GM10248 (cell line): ENCODE measurements at regions not wholly inside any gene's neighbourhood (a gene's known extent, or its start where the extent isn't known, plus 50 kb on each side); places are given as distances from the start of the nearest gene placed in this dataset.

Experiments
- CTCF ChIA-PET: fragments of 300-600 bp; sonication (Branson Sonifier 250); formaldehyde crosslinking; extraction: SDS; loops from one replicate; lab custom pipeline; 2021; ENCODE audit warnings: antibody characterized with exemption; lab: Yijun Ruan, JAX
- POLR2A ChIA-PET: fragments of 350-650 bp; sonication (Branson Sonifier 250); formaldehyde crosslinking; extraction: SDS; loops from one replicate; lab custom pipeline; 2020; ENCODE audit warnings: antibody characterized with exemption; lab: Yijun Ruan, JAX
- DNase-seq: peaks from one replicate; pipeline ENCODE4 v3.0.0; 2012; ENCODE audit errors: extremely low spot score
- TF ChIP-seq, protein P1 (sequence below): IDR thresholded peaks from 2 replicates; pipeline ENCODE4 v1.5.1; 2012; ENCODE audit warnings: mild to moderate bottlenecking, low read depth; ENCODE audit errors: extremely low read depth, missing control alignments, control extremely low read depth

DNA sequence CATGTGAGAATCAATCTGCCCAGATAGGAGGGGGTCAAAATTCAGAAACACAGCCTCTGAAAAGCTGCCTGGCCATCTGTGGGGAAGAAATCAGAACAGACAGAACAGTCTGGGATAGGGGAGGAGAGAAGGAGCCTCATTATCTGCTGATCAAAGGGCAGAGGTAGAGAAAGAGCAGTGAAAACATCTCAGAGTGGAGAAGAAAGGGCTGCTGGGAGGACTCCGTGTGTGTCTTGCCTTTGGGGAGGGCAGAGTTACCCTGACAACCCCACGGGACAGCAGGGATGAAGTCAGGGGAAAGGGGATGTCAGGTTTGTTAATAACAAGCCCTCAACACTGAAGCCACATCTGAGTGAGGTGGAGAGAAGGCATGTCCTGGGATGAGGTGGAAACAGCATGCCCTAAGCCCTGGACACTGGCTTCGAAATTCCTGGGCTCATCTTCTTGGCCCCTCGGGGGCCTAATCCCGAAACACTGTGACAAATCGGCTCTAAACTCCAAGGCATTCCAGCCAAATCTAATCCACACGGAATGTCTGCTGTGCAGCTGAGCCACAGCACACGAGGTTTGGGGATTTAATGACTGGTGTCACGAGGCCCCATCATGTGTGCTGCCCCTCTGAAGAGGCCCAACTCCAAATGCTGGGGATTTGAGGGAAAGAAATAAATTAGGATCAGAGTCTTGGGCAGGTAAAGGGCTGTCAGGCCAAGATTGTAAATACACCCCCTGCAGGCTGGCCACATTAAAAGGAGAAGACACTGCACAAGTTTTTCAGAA, 82.8 kb upstream of the FGFR2 start:
- ChIA-PET POLR2A (no interaction called here), CTCF (no interaction called here)
- TF ChIP-seq, protein P1, sequence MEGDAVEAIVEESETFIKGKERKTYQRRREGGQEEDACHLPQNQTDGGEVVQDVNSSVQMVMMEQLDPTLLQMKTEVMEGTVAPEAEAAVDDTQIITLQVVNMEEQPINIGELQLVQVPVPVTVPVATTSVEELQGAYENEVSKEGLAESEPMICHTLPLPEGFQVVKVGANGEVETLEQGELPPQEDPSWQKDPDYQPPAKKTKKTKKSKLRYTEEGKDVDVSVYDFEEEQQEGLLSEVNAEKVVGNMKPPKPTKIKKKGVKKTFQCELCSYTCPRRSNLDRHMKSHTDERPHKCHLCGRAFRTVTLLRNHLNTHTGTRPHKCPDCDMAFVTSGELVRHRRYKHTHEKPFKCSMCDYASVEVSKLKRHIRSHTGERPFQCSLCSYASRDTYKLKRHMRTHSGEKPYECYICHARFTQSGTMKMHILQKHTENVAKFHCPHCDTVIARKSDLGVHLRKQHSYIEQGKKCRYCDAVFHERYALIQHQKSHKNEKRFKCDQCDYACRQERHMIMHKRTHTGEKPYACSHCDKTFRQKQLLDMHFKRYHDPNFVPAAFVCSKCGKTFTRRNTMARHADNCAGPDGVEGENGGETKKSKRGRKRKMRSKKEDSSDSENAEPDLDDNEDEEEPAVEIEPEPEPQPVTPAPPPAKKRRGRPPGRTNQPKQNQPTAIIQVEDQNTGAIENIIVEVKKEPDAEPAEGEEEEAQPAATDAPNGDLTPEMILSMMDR, result no peak
- no peak for DNase-seq

DNA sequence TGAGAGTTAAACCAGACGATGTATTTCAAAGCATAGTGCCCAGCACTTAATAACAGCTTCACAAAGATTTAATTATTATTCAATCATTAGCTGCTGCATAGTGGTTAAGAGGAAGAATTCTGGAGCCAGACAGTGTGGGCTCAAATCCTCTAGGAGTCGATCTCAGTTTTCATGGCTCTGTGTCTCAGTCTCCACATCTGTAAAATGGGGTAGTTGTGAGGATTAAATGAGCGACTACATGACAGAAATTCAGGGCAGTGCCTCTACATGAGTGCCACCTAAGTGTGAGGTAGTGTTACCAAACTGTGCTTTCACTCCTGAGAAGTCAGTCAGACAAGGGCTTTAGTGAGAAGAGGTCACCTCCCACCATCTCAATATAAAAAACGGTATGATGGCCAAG, 81.7 kb upstream of the FGFR2 start:
- ChIA-PET CTCF (no interaction called here), POLR2A (no interaction called here)
- TF ChIP-seq, protein P1, result no peak
- no peak for DNase-seq

DNA sequence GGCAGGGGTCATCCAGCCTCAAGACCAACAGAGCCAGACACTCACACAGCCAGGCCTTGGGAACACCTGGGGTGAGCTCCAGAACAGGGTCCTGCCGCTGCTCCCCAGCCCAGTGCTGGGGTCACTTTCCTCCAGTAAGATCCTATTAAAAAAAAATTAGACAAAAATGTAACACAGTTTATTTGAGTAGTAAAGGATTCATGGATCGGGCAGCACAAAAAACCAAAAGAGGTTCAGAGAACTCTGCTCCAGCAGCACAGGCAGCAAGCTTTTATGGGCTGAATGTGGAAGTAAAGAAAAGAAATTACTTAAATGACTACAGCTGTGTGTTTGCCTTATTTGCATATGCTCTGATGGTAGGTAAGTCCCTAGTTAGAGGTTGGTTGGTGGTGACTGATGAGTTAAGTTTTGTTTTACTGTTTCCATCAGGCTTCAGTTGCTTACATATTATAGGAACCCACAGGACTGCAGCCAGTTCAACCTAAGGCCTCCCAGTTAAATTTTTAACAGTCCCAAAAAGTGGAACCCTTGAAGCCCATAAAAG, 80.5 kb upstream of the FGFR2 start:
- ChIA-PET POLR2A (no interaction called here), CTCF (interaction anchor here (0.7 to 1.3 kb wide), 2 partner anchors 10 to 18 kb away, joined by 4 read pairs; no protein-coding TSS in a partner anchor)
- no peak for DNase-seq
- TF ChIP-seq, protein P1, result no peak

DNA sequence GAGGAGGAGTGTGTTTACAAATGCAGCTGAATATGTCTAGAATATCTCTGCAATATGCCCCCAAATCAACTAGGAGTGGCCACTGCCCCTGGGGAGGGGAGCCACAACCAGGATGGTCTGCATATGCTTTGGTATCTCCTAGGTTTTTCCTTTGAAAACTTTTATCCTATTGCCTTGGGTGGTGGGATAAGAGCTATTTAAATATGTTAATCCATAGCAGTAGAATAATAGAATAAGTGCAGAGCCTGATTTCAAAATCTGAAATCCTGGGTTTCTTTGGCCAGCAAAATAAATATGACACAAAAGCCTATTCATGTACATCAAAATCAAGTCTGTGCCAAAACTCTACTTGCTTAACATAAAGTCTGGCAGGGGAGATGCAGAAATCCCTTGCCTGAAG, 79.6 kb upstream of the FGFR2 start:
- ChIA-PET CTCF (interaction anchor here (1.3 kb wide), 1 partner anchor 19 kb away, joined by 4 read pairs; no protein-coding TSS in a partner anchor), POLR2A (no interaction called here)
- DNase-seq, result no peak
- TF ChIP-seq, protein P1, result no peak

DNA sequence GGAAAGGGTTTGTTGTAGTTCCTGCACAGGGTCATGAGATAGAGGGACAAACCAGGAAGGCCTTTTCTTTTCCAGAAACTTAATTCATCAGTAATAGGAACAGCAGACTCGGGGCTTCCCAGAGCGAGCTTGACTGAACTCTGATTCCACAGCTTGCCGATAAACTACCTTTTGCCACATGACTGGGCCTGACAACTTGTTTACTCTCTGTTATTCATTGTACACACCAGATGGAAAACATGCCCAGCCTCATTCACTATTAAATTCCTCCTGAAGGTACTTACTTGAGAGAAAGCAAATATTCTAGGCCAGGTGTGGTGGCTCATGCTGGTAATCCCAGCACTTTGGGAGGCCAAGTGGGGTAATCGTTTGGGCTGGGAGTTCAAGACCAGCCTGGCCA, 77.1 kb upstream of the FGFR2 start:
- ChIA-PET POLR2A (no interaction called here), CTCF (no interaction called here)
- TF ChIP-seq, protein P1, result no peak
- no peak for DNase-seq

DNA sequence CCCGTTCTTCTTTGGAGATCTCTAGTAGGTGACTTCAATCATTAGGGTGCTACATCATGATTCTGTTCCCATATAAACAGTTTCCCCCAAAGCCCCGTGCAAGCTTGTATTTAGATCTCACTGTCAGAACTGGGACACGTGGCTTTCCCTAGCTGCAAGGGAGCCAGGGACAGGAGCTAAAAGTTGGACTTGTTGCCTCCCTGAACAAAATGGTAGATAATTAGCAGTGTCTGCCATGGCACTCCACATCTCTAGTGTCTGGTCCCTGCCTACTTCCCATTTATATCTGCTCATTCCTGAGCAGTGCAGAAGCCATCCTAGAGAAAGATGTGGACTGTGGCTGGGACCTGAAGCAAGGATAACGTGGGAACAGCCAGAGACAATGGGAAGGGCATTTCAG, 76.6 kb upstream of the FGFR2 start:
- TF ChIP-seq, protein P1, result no peak
- ChIA-PET CTCF (no interaction called here), POLR2A (no interaction called here)
- no peak for DNase-seq
